HPDE6-E6E7 (cell line): ENCODE measurements at regions not wholly inside any gene's neighbourhood (a gene's known extent, or its start where the extent isn't known, plus 50 kb on each side); places are given as distances from the start of the nearest gene placed in this dataset.
"Not testable (repeated sequence)": the region's sequence is repeated elsewhere in the genome, so short reads cannot be mapped to it uniquely, and the experiment has no call there.

Source experiments
- DNase-seq: peaks from one replicate; pipeline ENCODE4 v3.0.0; 2011; ENCODE audit warnings: missing footprints; ENCODE audit errors: extremely low spot score

GRCh38 chr5:7078101-7078500 is 317.8 kb upstream of the ADCY2 start:
- no peak for DNase-seq

- peak; percentile 14 for DNase-seq
Observed at GRCh38 chr5:7078901-7079300, 317.0 kb upstream of the ADCY2 start.

- no peak for DNase-seq
Observed at GRCh38 chr5:7080501-7080900, 315.4 kb upstream of the ADCY2 start.

GRCh38 chr5:7087719-7088297 is 308.1 kb upstream of the ADCY2 start:
- no peak for DNase-seq

- DNase-seq, result no peak
Observed at GRCh38 chr5:7088849-7089248, 307.1 kb upstream of the ADCY2 start.

- DNase-seq, result no peak
Observed at GRCh38 chr5:7094626-7095025, 301.3 kb upstream of the ADCY2 start.

GRCh38 chr5:7096294-7096693 is 299.6 kb upstream of the ADCY2 start:
- no peak for DNase-seq

- no peak for DNase-seq
Observed at GRCh38 chr5:7105358-7105757, 290.6 kb upstream of the ADCY2 start.

GRCh38 chr5:7117961-7118360 is 278.0 kb upstream of the ADCY2 start:
- DNase-seq, result no peak

GRCh38 chr5:7131680-7132079 is 264.3 kb upstream of the ADCY2 start:
- DNase-seq, result no peak

- DNase-seq, result peak; percentile 13
Observed at GRCh38 chr5:7146886-7147285, 249.1 kb upstream of the ADCY2 start.

- no peak for DNase-seq
Observed at GRCh38 chr5:7157083-7157482, 238.9 kb upstream of the ADCY2 start.

- DNase-seq, result peak; percentile 51
Observed at GRCh38 chr5:7169240-7169878, 226.6 kb upstream of the ADCY2 start.

GRCh38 chr5:7170785-7171184 is 225.2 kb upstream of the ADCY2 start:
- not testable (repeated sequence) for DNase-seq

- no peak for DNase-seq
Observed at GRCh38 chr5:7179364-7179763, 216.6 kb upstream of the ADCY2 start.

GRCh38 chr5:7181841-7182240 is 214.1 kb upstream of the ADCY2 start:
- no peak for DNase-seq

- DNase-seq, result no peak
Observed at GRCh38 chr5:7185742-7186141, 210.2 kb upstream of the ADCY2 start.

- no peak for DNase-seq
Observed at GRCh38 chr5:7186818-7187217, 209.1 kb upstream of the ADCY2 start.

GRCh38 chr5:7190712-7191250 is 205.2 kb upstream of the ADCY2 start:
- DNase-seq, result no peak

GRCh38 chr5:7192016-7192415 is 203.9 kb upstream of the ADCY2 start:
- DNase-seq, result no peak

- no peak for DNase-seq
Observed at GRCh38 chr5:7202846-7203245, 193.1 kb upstream of the ADCY2 start.

GRCh38 chr5:7207979-7208378 is 188.0 kb upstream of the ADCY2 start:
- no peak for DNase-seq

GRCh38 chr5:7208938-7209337 is 187.0 kb upstream of the ADCY2 start:
- DNase-seq, result no peak

GRCh38 chr5:7209658-7210057 is 186.3 kb upstream of the ADCY2 start:
- DNase-seq, result no peak
